Osteoblast (primary cell): ENCODE measurements at regions not wholly inside any gene's neighbourhood (a gene's known extent, or its start where the extent isn't known, plus 50 kb on each side); places are given as distances from the start of the nearest gene placed in this dataset.

Experiments
- DNase-seq: peaks from one replicate; pipeline ENCODE4 v3.0.0; 2011; ENCODE audit warnings: low spot score, mixed read lengths; ENCODE audit not compliant: insufficient read length; ENCODE audit errors: missing footprints
- H2AFZ ChIP-seq: 2 replicates; pipeline ENCODE4 v1.6.0; 2011; ENCODE audit warnings: mild to moderate bottlenecking, low read length
- H3K27ac ChIP-seq: 2 replicates; pipeline ENCODE4 v1.5.1; 2011; ENCODE audit warnings: mild to moderate bottlenecking, low read depth, low read length, moderate library complexity
- H3K27me3 ChIP-seq: 2 replicates; pipeline ENCODE4 v1.6.0; 2012; ENCODE audit warnings: mild to moderate bottlenecking, control low read depth, inconsistent platforms, low read length, moderate library complexity; ENCODE audit not compliant: insufficient read depth
- H3K36me3 ChIP-seq: 2 replicates; pipeline ENCODE4 v1.5.1; 2011; ENCODE audit warnings: mild to moderate bottlenecking, low read length, control low read depth, moderate library complexity; ENCODE audit not compliant: insufficient read depth
- H3K4me1 ChIP-seq: 2 replicates; pipeline ENCODE4 v1.5.1; 2011; ENCODE audit warnings: mild to moderate bottlenecking, low read length, control low read depth, moderate library complexity; ENCODE audit not compliant: insufficient read depth
- H3K4me2 ChIP-seq: 2 replicates; pipeline ENCODE4 v1.6.0; 2011; ENCODE audit warnings: mild to moderate bottlenecking, low read length; ENCODE audit not compliant: insufficient read depth
- H3K4me3 ChIP-seq: fragments of 200-600 bp; sonication (generic); 3 replicates; pipeline ENCODE4 v1.5.1; 2012; ENCODE audit warnings: mild to moderate bottlenecking, low read length, inconsistent platforms; ENCODE audit not compliant: insufficient read depth
- H3K79me2 ChIP-seq: 2 replicates; pipeline ENCODE4 v1.6.0; 2012; ENCODE audit warnings: mild to moderate bottlenecking, low read length, control low read depth, inconsistent platforms; ENCODE audit not compliant: insufficient read depth
- H3K9me3 ChIP-seq: 2 replicates; pipeline ENCODE4 v1.5.1; 2011; ENCODE audit warnings: low read depth, low read length, control low read depth
- H4K20me1 ChIP-seq: 2 replicates; pipeline ENCODE4 v1.6.0; 2012; ENCODE audit warnings: mild to moderate bottlenecking, low read length, control low read depth; ENCODE audit not compliant: insufficient read depth
- CTCF ChIP-seq: IDR thresholded peaks from 2 replicates; pipeline ENCODE4 v1.5.1; 2011; ENCODE audit warnings: mild to moderate bottlenecking, low read depth, low read length, moderate library complexity; ENCODE audit errors: extremely low read depth

- no peaks in the 10 kb centered on the region for H4K20me1 ChIP-seq
- H3K27me3 ChIP-seq: no peaks in the 10 kb centered on the region
- H3K79me2 ChIP-seq: no peaks in the 10 kb centered on the region
- DNase-seq: no peak
- no peak overlapping the region for H3K27ac ChIP-seq
- H3K4me1 ChIP-seq: no peaks in the 10 kb centered on the region
- H3K4me2 ChIP-seq: no peak overlapping the region
- no peaks in the 10 kb centered on the region for H3K36me3 ChIP-seq
- no peak for TF ChIP-seq CTCF
- H3K4me3 ChIP-seq: no peak overlapping the region
- peaks cover 2% of the 10 kb centered on the region for H3K9me3 ChIP-seq
- H2AFZ ChIP-seq: no peak overlapping the region
Observed at GRCh38 chr2:139891636-139892035, 1111.4 kb upstream of the NXPH2 start.

- no peaks in the 10 kb centered on the region for H3K9me3 ChIP-seq
- H3K79me2 ChIP-seq: no peaks in the 10 kb centered on the region
- no peak overlapping the region for H3K4me3 ChIP-seq
- no peaks in the 10 kb centered on the region for H3K36me3 ChIP-seq
- H3K4me1 ChIP-seq: no peaks in the 10 kb centered on the region
- no peak overlapping the region for H3K4me2 ChIP-seq
- H2AFZ ChIP-seq: no peak overlapping the region
- H4K20me1 ChIP-seq: no peaks in the 10 kb centered on the region
- no peak for TF ChIP-seq CTCF
- no peak for DNase-seq
- no peak overlapping the region for H3K27ac ChIP-seq
- H3K27me3 ChIP-seq: no peaks in the 10 kb centered on the region
Observed at GRCh38 chr2:139885921-139886498, 1105.8 kb upstream of the NXPH2 start.

- no peaks in the 10 kb centered on the region for H4K20me1 ChIP-seq
- H3K4me1 ChIP-seq: no peaks in the 10 kb centered on the region
- no peaks in the 10 kb centered on the region for H3K36me3 ChIP-seq
- H3K9me3 ChIP-seq: peaks cover 3% of the 10 kb centered on the region
- no peak overlapping the region for H2AFZ ChIP-seq
- no peaks in the 10 kb centered on the region for H3K27me3 ChIP-seq
- TF ChIP-seq CTCF: no peak
- no peak overlapping the region for H3K4me2 ChIP-seq
- no peak overlapping the region for H3K27ac ChIP-seq
- no peaks in the 10 kb centered on the region for H3K79me2 ChIP-seq
- no peak for DNase-seq
- H3K4me3 ChIP-seq: no peak overlapping the region
Observed at GRCh38 chr2:139876964-139877363, 1096.8 kb upstream of the NXPH2 start.

- H4K20me1 ChIP-seq: no peaks in the 10 kb centered on the region
- no peak overlapping the region for H2AFZ ChIP-seq
- H3K4me2 ChIP-seq: no peak overlapping the region
- peaks cover 3% of the 10 kb centered on the region for H3K9me3 ChIP-seq
- TF ChIP-seq CTCF: no peak
- DNase-seq: no peak
- no peaks in the 10 kb centered on the region for H3K79me2 ChIP-seq
- H3K27ac ChIP-seq: no peak overlapping the region
- H3K4me3 ChIP-seq: no peak overlapping the region
- H3K36me3 ChIP-seq: no peaks in the 10 kb centered on the region
- H3K4me1 ChIP-seq: no peaks in the 10 kb centered on the region
- no peaks in the 10 kb centered on the region for H3K27me3 ChIP-seq
Observed at GRCh38 chr2:139876321-139876720, 1096.1 kb upstream of the NXPH2 start.
